ENCODE measurements at regions not wholly inside any gene's neighbourhood (a gene's known extent, or its start where the extent isn't known, plus 50 kb on each side); places are given as distances from the start of the nearest gene placed in this dataset.

DNA sequence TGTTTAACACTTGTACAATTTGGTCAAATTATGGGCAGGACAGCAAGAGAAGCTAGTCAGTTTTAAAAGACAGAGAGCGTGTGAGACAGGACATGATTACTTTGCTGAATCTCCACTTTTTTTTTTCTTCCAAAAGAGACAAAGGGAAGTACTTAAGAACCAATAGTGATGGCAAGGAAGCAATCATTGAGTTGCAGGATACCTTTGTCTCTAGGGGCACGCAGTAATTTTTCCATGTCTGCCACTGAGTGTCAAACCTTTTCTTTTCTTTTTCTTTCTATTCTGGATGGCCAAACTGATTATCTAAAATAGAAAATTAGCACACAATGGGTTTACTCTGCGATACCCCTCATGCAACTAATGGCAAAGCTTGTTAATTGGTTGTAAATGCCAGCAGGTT is 533.0 kb downstream of the PLCL1 start:
- no peak overlapping the region for H2AFZ ChIP-seq (ENCODE audit: low read depth, low read length)
- no peak overlapping the region for H3K4me3 ChIP-seq (ENCODE audit: low read length)
- H3K36me3 ChIP-seq (replicated peaks; ENCODE audit: low read depth, low read length), result no peaks in the 10 kb centered on the region
- H3K79me2 ChIP-seq (ENCODE audit: low read length), result no peaks in the 10 kb centered on the region
- H3K27ac ChIP-seq (ENCODE audit: low read length), result no peak overlapping the region
- no peak overlapping the region for H3K9ac ChIP-seq (ENCODE audit: low read length)
- no peaks in the 10 kb centered on the region for H3K4me1 ChIP-seq (ENCODE audit: low read length)
- no peaks in the 10 kb centered on the region for H4K20me1 ChIP-seq (ENCODE audit: insufficient read depth, low read length)
- TF ChIP-seq, protein P1, sequence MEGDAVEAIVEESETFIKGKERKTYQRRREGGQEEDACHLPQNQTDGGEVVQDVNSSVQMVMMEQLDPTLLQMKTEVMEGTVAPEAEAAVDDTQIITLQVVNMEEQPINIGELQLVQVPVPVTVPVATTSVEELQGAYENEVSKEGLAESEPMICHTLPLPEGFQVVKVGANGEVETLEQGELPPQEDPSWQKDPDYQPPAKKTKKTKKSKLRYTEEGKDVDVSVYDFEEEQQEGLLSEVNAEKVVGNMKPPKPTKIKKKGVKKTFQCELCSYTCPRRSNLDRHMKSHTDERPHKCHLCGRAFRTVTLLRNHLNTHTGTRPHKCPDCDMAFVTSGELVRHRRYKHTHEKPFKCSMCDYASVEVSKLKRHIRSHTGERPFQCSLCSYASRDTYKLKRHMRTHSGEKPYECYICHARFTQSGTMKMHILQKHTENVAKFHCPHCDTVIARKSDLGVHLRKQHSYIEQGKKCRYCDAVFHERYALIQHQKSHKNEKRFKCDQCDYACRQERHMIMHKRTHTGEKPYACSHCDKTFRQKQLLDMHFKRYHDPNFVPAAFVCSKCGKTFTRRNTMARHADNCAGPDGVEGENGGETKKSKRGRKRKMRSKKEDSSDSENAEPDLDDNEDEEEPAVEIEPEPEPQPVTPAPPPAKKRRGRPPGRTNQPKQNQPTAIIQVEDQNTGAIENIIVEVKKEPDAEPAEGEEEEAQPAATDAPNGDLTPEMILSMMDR (IDR thresholded peaks at IDR 0.05; ENCODE audit: low read depth, low read length), result no peak
- TF ChIP-seq EZH2phosphoT487 (IDR thresholded peaks at IDR 0.05; ENCODE audit: low read depth), result no peak
- no peaks in the 10 kb centered on the region for H3K9me3 ChIP-seq (ENCODE audit: insufficient read depth, low read length)
- H3K4me2 ChIP-seq (ENCODE audit: low read length), result no peak overlapping the region
- H3K27me3 ChIP-seq (ENCODE audit: low read depth, low read length), result peaks cover 26% of the 10 kb centered on the region

DNA sequence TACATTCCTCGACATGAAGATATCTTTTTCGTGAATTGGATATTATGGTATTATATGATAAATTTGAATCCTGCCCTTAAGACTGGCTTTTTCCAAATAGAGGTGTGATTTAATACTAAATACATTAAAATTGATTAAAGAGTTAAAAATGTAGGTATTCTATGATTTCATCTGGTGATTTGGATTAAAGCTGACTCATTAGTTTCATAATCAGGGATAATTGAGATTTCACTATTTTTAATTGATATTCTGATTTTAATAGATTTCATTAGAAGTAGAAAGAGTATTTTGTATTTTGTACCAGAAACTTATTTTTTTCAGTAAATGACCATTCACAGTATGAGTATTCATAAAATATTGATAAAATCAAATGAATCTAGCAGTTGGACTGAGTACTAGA is 524.1 kb downstream of the PLCL1 start:
- H3K9ac ChIP-seq (ENCODE audit: low read length), result no peak overlapping the region
- no peaks in the 10 kb centered on the region for H3K9me3 ChIP-seq (ENCODE audit: insufficient read depth, low read length)
- no peak overlapping the region for H2AFZ ChIP-seq (ENCODE audit: low read depth, low read length)
- H4K20me1 ChIP-seq (ENCODE audit: insufficient read depth, low read length), result no peaks in the 10 kb centered on the region
- H3K4me3 ChIP-seq (ENCODE audit: low read length), result no peak overlapping the region
- TF ChIP-seq, protein P1 (IDR thresholded peaks at IDR 0.05; ENCODE audit: low read depth, low read length), result no peak
- no peak for TF ChIP-seq EZH2phosphoT487 (IDR thresholded peaks at IDR 0.05; ENCODE audit: low read depth)
- H3K27ac ChIP-seq (ENCODE audit: low read length), result no peak overlapping the region
- H3K27me3 ChIP-seq (ENCODE audit: low read depth, low read length), result peaks cover 9% of the 10 kb centered on the region; the same call in 1 of the 2 replicates
- no peaks in the 10 kb centered on the region for H3K36me3 ChIP-seq (replicated peaks; ENCODE audit: low read depth, low read length)
- no peaks in the 10 kb centered on the region for H3K79me2 ChIP-seq (ENCODE audit: low read length)
- H3K4me1 ChIP-seq (ENCODE audit: low read length), result no peaks in the 10 kb centered on the region
- no peak overlapping the region for H3K4me2 ChIP-seq (ENCODE audit: low read length)

DNA sequence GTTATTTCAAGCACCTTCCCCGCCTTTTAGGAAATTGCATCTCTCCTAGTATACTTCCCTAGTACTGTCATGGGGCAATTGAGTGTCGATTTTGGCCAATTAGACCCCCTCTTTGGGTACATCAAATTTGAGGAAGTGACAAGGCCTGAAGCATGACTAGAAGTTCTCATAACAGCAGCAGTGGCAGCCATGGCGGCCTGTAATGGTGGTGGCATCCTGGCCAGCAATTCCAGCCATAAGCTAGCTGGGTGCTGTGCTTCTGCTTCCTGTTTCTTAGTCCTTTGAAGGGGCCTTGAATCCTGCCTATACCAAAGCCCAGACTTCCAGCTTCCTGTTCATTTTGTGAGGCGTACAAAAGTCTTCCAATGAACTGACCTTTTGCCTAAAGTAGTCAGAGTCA is 523.1 kb downstream of the PLCL1 start:
- no peak overlapping the region for H3K9ac ChIP-seq (ENCODE audit: low read length)
- no peaks in the 10 kb centered on the region for H3K36me3 ChIP-seq (replicated peaks; ENCODE audit: low read depth, low read length)
- no peaks in the 10 kb centered on the region for H3K4me1 ChIP-seq (ENCODE audit: low read length)
- no peak overlapping the region for H3K4me3 ChIP-seq (ENCODE audit: low read length)
- H2AFZ ChIP-seq (ENCODE audit: low read depth, low read length), result no peak overlapping the region
- no peak overlapping the region for H3K4me2 ChIP-seq (ENCODE audit: low read length)
- peaks cover 14% of the 10 kb centered on the region; the same call in 1 of the 2 replicates for H3K27me3 ChIP-seq (ENCODE audit: low read depth, low read length)
- no peak overlapping the region for H3K27ac ChIP-seq (ENCODE audit: low read length)
- no peaks in the 10 kb centered on the region for H3K79me2 ChIP-seq (ENCODE audit: low read length)
- TF ChIP-seq EZH2phosphoT487 (IDR thresholded peaks at IDR 0.05; ENCODE audit: low read depth), result no peak
- TF ChIP-seq, protein P1 (IDR thresholded peaks at IDR 0.05; ENCODE audit: low read depth, low read length), result no peak
- H3K9me3 ChIP-seq (ENCODE audit: insufficient read depth, low read length), result no peaks in the 10 kb centered on the region
- no peaks in the 10 kb centered on the region for H4K20me1 ChIP-seq (ENCODE audit: insufficient read depth, low read length)

DNA sequence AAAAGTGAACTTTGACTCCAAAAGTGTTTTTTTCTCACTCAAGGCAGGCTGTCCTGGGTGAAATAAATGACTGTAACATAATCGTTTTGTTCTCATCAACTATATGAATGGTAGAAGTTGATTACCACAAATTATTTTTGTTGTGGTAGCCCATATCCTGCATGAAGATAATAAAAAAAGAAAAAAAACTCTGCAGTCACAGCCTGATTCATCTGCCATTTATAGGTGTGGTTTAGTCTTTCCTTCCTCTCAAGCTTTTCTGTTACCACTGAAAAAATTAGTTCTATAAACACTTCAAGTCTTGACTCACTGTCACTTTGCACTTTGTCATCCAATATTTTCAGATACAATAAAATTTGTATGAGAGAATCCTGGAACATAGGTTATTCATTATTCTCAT is 522.0 kb downstream of the PLCL1 start:
- Histone ChIP-seq H3K4me1 (ENCODE audit: low read length) (no peaks in the 10 kb centered on the region), H3K27ac (ENCODE audit: low read length) (no peak overlapping the region), H3K9me3 (ENCODE audit: insufficient read depth, low read length) (no peaks in the 10 kb centered on the region), H3K9ac (ENCODE audit: low read length) (no peak overlapping the region), H4K20me1 (ENCODE audit: insufficient read depth, low read length) (no peaks in the 10 kb centered on the region), H3K79me2 (ENCODE audit: low read length) (no peaks in the 10 kb centered on the region), H3K27me3 (ENCODE audit: low read depth, low read length) (peaks cover 20% of the 10 kb centered on the region), H3K4me3 (ENCODE audit: low read length) (no peak overlapping the region), H2AFZ (ENCODE audit: low read depth, low read length) (no peak overlapping the region), H3K36me3 (replicated peaks; ENCODE audit: low read depth, low read length) (no peaks in the 10 kb centered on the region), H3K4me2 (ENCODE audit: low read length) (no peak overlapping the region)
- TF ChIP-seq, protein P1 (IDR thresholded peaks at IDR 0.05; ENCODE audit: low read depth, low read length), result no peak
- TF ChIP-seq EZH2phosphoT487 (IDR thresholded peaks at IDR 0.05; ENCODE audit: low read depth), result no peak

All from OCI-LY3 (cell line).